Suppressor macrophage treated with lipopolysaccharide for 1 hour (primary cell): ENCODE measurements at regions not wholly inside any gene's neighbourhood (a gene's known extent, or its start where the extent isn't known, plus 50 kb on each side); places are given as distances from the start of the nearest gene placed in this dataset.
A peak's percentile ranks its signal among the peaks of the same experiment; 100 is the strongest.
"Not testable (repeated sequence)": the region's sequence is repeated elsewhere in the genome, so short reads cannot be mapped to it uniquely, and the experiment has no call there.

Experiments used
- DNase-seq, 3 donors: peaks; one replicate each; pipeline ENCODE4 v3.0.0-alpha.2; 2020 to 2022

- peak in 2 of 3 donors; percentile 20 to 24 for DNase-seq
These were observed 197.1 kb downstream of the BCL11A start for GRCh38 chr2:60356346-60356745.

- DNase-seq: peak; percentile 17 to 49 (median 46)
These were observed 197.6 kb downstream of the BCL11A start for GRCh38 chr2:60355849-60356261.

GRCh38 chr2:60354713-60355112 is 198.7 kb downstream of the BCL11A start:
- DNase-seq: no peak

- DNase-seq: no peak
These were observed 199.6 kb downstream of the BCL11A start for GRCh38 chr2:60353863-60354262.

- DNase-seq: no peak
These were observed 200.1 kb downstream of the BCL11A start for GRCh38 chr2:60353406-60353800.

- no peak for DNase-seq
These were observed 200.7 kb downstream of the BCL11A start for GRCh38 chr2:60352491-60353405.

- no peak for DNase-seq
These were observed 201.7 kb downstream of the BCL11A start for GRCh38 chr2:60351802-60352201.

- DNase-seq: no peak
These were observed 202.1 kb downstream of the BCL11A start for GRCh38 chr2:60351321-60351720.

- DNase-seq: no peak
These were observed 202.7 kb downstream of the BCL11A start for GRCh38 chr2:60350791-60351190.

- no peak for DNase-seq
These were observed 205.7 kb downstream of the BCL11A start for GRCh38 chr2:60347781-60348180.

GRCh38 chr2:60342491-60342890 is 211.0 kb downstream of the BCL11A start:
- not testable (repeated sequence) for DNase-seq

GRCh38 chr2:60341151-60341550 is 212.3 kb downstream of the BCL11A start:
- no peak for DNase-seq

GRCh38 chr2:60339286-60339685 is 214.2 kb downstream of the BCL11A start:
- no peak for DNase-seq

GRCh38 chr2:60337142-60337497 is 216.3 kb downstream of the BCL11A start:
- peak; percentile 65 to 70 (median 69) for DNase-seq

GRCh38 chr2:60336442-60337141 is 216.9 kb downstream of the BCL11A start:
- no peak for DNase-seq

- peak; percentile 19 to 40 (median 30) for DNase-seq
These were observed 217.8 kb downstream of the BCL11A start for GRCh38 chr2:60335533-60336237.

- DNase-seq: peak; percentile 32 to 61 (median 46)
These were observed 218.8 kb downstream of the BCL11A start for GRCh38 chr2:60334610-60335009.

GRCh38 chr2:60333264-60333663 is 220.2 kb downstream of the BCL11A start:
- no peak for DNase-seq

- DNase-seq: no peak
These were observed 222.2 kb downstream of the BCL11A start for GRCh38 chr2:60331115-60331809.

- DNase-seq: no peak
These were observed 224.2 kb downstream of the BCL11A start for GRCh38 chr2:60329225-60329624.

GRCh38 chr2:60324536-60324935 is 228.9 kb downstream of the BCL11A start:
- no peak for DNase-seq

- DNase-seq: no peak
These were observed 231.6 kb downstream of the BCL11A start for GRCh38 chr2:60321816-60322215.

GRCh38 chr2:60320724-60321123 is 232.7 kb downstream of the BCL11A start:
- DNase-seq: no peak
